HG03097 (cell line): ENCODE measurements at regions not wholly inside any gene's neighbourhood (a gene's known extent, or its start where the extent isn't known, plus 50 kb on each side); places are given as distances from the start of the nearest gene placed in this dataset.
"Not testable (repeated sequence)": the region's sequence is repeated elsewhere in the genome, so short reads cannot be mapped to it uniquely, and the experiment has no call there.

Experiments used
- ATAC-seq: cut with Tn5 transposase; IDR thresholded peaks from one replicate; pipeline ENCODE4 v1.9.1; 2021; ENCODE audit not compliant: unreplicated experiment, low FRiP score

DNA sequence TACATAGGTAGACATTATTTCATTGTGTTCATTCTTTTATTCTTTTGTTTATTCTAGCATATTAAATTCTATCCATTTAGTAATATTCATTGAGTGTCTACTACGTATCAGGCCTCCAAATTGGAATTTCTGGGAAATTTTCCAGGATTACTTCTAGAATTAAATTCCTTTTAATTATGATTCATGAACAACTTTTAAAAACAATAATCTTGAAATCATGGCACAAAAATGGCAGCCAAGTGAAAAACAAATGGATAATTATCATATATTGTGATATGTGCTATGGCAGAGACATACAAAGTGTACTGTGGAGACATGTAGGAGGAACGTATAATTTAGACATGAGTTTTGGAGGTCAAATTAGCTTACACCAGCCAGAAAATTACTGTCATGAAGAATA lies 868.5 kb downstream of the FAT4 start:
- ATAC-seq = no peak

DNA sequence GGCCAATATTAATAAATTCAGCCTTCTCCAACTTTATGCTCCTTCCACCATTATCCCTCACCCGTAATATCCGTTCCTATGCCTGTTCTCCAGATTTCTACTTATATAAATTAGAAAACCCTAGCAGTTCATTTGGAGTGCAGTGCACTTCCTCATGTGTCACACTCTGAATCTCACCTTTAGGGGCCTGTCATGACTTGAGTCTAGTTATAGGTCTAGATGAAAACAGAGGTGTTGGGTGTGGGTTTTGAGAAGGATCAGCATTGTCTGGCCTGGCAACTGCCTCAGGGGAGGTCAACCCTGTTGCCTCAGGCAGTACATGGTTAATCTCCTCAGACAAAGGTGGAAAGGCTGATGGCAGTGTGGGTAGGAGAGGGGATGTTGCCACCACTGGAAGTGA lies 876.8 kb downstream of the FAT4 start:
- ATAC-seq = no peak

DNA sequence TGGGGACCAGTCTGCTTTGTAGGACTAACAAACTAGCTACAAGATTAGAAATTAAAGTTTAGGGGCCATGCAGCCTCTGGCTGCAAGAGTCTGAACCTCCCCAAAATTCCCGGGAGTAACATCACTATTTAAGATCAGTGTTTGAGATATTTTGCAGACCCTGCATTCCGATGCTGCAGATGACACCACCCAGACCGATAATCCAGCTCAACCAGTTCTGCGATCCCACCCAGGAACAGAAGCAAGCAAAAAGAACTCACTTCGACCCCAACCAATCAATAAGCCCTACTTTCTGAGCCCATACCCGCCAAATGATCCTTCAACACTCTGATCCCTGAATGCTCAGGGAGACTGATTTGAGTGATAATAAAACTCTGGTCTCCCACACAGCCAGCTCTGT lies 877.8 kb downstream of the FAT4 start:
- ATAC-seq = no peak

DNA sequence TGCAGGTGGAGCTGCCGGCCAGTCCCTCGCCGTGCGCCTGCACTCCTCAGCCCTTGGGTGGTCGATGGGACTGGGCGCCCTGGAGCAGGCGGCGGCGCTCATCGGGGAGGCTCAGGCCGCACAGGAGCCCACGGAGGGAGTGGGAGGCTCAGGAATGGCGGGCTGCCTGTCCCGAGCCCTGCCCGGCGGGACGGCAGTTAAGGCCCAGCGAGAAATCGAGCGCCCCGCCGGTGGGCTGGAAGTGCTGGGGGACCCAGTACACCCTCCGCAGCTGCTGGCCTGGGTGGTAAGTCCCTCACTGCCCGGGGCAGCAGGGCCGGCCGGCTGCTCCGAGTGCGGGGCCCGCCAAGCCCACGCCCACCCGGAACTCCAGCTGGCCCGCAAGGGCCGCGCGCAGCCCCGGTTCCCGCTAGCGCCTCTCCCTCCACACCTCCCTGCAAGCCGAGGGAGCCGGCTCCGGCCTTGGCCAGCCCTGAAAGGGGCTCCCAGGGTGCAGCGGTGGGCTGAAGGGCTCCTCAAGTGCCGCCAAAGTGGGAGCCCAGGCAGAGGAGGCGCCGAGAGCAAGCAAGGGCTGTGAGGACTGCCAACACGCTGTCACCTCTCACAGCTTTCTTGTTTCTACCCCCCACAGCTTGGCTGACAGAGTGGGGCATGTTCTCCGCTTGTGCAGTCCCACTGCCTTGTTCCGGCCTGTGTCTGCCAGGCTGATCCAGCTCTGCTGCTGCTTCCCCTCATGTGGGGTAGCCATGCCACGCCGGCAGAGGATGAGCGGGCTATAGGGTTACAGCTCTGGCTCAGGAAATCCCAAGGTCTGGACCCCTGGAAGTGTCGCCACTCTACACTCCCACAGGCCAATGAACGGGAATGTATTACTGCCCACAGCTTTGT lies 886.7 kb downstream of the FAT4 start:
- not testable (repeated sequence) for ATAC-seq

DNA sequence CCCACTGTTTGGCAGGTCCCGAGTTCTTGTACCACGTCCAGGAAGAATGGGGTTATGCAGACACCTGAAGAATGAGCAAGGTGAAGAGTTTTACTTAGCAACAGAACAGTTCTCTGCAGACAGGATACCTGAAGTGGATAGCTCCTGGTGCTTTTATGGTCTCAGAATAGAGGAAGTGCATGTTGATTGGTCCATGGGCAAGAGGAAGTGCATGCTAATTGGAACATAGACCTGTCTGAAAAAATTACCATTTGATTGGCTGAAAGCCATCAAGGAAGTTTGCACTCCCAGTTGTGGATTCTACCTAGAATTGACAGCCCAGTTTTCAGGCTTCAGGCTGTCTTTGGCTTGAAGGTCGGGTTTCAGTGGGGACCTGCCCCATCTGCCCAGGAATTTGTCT lies 887.5 kb downstream of the FAT4 start:
- no peak for ATAC-seq

DNA sequence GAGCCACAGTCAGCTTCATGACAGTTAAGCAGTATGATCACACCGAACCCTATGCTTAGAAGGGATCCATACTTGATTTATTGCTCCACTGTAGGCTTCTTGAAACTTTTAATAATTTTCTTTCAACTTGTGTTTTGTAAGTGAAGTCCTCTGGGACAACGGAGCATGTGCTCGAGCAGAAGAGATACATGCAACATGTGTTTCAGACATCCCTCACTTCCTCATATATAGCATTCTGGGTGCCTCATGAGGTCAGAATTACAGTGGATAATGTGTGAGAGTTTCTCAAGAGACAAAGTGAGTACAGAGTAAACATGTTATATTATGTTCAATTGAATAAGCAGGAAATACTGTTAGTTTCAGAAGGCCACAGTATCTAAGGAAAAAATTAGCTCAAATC lies 893.2 kb downstream of the FAT4 start:
- ATAC-seq = no peak

DNA sequence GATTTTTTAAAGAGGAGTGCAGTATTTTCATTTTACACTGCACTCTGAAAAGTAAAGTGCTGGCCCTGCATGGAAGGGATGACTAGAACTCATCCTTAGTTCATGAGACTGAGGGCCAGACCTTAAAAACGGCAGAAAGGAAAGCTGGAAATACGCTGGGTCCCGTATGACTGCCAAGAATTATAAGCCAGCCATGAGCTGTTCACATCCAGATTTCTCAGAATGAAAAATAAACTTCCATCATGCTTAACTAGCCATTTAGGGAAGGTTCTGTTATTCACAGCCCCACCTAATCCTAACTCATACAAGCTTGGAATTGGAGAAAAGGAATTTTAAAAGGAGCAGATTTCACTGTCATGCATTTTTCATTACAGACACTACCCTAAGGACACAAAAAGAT lies 894.4 kb downstream of the FAT4 start:
- no peak for ATAC-seq

DNA sequence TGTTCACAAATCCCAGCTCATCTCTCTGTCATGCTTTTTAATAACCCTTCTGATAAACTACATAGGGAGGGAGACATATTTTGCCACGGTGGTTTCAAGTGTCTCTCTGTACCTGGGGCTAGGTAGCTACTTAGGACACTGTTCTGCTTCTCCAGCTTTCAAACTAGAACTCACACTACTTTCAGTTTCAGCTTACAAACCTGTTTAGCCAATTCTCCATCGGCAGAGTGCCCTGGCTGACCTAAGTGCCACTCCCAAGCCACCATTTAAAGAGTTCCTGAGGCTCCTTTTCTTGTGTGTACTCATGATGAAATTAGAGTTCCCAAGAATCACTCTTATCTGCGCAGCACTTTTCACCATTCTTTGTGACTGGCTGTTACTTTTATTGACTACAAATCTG lies 899.2 kb downstream of the FAT4 start:
- ATAC-seq = no peak

DNA sequence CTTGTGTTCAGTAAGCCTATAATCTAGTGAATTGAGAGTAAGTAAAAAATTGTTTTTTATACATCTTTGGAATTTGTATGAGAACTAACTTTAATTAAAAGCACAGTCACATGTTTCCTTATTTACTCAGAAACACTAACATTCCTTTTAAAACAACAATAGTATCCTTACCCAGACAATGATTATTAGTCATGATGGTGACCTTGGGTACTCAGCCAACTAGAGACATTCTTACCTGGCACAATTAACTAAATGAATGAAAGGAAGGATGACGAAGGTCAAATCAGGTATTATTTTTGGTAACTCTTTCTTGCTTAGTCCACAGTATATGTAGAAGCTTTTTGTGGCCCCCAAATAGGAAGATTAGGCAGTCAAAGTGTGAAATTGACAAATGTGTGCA lies 901.0 kb downstream of the FAT4 start:
- no peak for ATAC-seq

DNA sequence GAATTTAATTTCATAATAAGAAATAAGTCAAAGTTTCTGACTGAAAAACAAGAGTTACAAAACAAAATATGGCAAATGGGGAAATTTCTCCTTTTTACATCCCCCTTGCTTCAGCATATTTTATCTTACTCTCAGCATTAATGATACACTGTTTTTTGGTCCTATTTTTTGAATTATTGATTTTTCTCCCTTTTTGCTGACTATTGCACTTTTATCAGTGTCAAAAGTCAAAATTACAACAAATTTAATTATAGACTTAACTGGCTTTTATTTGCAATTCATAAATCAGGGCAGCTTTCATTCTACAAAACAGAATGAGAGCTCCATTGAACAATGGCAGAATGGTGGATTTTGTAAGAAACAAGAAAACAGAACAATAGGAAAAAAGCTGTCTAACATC lies 901.9 kb downstream of the FAT4 start:
- no peak for ATAC-seq

DNA sequence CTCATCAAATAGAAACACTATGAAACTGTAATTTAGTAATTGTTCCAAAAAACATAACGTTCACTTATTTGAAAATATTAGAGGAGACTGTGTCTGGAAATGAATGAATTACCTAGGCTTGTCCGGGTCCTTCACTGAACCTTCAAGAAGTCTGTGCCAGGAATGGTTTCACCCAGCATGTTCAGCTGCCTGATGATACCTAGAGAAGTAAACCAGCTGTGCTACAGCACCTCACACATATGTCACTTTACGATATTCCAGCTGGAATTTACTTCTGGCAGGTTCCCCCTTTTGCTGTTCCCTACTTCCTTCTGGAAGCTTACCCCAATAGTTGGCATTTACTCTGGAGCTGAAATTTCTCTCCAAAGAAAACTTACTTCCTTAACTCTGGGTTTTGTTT lies 906.5 kb downstream of the FAT4 start:
- no peak for ATAC-seq

DNA sequence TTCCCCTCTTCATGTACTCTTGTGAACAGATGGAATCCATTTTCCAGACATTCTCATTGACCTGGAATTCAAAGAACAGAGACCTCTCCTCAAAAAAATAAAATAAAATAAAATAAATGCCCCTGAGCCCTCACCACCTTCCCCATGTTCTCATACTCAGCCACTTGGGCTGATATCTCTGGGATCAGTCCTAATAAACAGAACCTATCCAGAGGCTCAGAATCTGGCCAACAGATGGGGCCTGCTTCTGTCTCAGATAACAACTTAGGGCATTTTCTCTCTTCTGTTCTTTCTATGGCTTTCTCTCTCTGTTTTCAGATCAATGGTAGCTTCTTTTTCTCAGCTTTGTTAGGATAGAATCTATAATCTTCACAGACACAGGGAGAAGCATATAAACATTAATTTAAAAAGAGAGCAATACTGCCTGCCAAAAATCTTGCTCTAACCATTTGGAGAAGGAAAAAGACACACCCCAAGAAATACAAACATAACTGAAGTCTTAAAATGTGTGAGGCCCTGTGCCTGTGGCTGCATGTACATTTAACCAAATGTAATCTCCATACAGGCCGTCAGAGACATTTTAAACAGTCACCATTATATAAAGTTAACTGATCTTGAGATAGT lies 907.1 kb downstream of the FAT4 start:
- no peak for ATAC-seq

DNA sequence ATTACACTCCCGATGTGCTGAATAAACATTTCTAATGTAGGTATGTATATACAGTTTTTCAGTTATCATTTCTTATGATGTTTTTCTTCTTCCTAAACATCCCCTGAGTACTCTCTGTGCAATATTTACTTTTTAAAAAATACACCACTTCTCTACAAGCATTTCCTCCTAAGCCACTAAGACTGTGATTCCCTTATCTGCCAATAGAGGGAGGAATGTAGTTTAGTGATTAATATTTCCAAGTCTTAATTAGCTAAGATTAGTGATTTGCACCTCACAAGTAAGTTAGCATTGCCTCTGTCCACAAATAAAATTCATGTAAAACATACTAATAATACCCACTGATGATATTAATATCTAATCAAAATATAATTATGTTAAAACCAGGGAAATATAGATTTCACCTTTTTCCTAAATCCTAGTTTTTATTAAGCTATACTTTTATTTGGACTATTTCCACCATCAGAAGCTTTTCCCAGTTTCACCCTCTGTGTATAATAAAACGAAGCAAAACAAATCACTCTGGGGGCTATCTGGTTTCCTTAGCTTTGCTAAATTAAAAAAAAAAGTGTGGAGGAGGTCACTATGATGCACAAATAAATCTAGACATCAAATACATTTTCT lies 909.1 kb downstream of the FAT4 start:
- no peak for ATAC-seq

DNA sequence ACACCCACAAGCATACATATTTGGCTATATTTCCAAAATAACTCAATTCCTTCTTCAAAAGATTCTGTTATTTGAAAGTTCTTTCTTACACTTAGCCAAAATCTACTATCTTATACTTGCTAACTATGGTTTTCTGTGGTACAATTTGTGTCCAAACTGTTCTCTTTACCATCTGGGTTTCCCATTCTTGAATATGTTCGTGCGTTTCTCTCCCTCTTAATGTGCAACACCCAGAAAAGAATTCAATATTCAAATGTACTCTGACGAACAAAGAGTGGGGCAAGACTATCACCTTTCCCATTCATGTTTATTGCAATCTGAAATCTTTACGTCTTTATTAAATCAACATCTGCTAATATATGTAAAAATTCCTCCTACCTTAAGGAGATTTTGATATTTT lies 912.7 kb downstream of the FAT4 start:
- ATAC-seq = no peak

DNA sequence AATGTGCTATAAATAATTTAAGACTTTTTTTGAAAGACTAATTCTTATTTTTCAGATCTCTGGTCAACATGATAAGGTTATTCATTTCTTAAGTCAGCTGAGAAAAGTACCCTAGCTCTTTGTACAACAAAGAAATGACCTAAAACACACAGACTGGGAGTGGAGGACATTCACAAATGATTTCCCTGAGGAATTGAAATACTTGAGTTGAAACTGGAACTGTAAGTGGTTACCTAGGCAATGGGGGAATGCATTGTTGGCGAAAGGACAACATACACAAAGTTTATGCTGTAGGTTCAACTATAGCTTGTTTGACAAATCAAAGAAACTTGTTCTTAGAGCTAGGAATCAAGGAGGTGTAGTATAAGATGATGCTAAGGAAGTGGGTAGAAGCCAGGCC lies 915.5 kb downstream of the FAT4 start:
- ATAC-seq = no peak

DNA sequence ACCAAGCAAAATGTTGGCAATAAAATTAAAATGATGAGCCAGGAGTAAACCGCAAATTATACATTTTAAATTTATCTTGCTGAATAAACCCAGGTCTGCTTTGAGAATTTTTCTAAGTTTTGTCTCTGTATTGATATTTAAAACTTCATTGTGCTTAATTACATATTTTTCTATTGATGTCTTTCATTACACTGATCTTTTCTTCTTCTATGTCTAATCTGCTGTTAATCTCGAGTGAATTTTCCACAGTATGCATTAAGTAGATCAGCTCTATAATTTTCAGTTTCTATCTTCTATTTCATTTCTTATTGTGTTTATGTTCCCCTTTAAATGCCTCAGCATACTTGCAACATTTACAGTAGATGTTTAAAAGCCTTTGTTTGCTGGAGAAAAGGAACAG lies 918.7 kb downstream of the FAT4 start:
- no peak for ATAC-seq

DNA sequence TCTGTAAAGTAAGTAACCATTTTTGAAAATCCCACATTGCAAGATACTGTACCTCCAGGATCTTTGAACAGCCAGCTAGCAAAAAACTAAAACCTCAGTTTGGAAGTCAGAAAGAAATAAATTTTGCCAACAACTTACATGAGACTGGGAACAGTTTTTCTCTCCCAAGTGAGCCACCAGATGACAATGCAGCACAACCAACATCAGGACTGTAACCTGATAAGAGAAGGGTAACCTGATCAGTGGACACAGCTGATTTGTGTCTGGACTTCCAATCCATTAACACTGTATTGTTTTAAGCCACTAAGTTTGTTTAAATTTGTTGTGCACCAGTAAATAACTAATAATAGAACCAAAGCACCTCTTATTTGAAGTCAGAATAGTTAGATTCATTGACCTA lies 923.3 kb downstream of the FAT4 start:
- no peak for ATAC-seq

DNA sequence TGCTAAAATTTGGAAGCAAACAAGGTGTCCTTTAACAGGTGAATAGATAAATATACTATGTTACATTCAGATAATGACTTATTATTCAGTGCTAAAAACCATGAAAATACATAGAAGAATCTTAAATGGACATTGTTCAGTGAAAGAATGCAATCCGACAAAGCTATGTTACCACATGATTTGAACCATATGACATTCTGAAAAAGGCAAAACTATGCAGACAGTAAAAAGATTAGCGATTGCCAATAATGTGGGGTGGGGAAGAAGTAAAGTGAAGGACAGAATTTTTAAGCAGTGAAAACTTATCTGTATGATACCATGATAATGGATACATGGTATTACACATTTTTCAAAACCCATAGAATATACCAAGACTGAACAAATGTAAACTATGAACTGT lies 926.9 kb downstream of the FAT4 start:
- ATAC-seq = no peak

DNA sequence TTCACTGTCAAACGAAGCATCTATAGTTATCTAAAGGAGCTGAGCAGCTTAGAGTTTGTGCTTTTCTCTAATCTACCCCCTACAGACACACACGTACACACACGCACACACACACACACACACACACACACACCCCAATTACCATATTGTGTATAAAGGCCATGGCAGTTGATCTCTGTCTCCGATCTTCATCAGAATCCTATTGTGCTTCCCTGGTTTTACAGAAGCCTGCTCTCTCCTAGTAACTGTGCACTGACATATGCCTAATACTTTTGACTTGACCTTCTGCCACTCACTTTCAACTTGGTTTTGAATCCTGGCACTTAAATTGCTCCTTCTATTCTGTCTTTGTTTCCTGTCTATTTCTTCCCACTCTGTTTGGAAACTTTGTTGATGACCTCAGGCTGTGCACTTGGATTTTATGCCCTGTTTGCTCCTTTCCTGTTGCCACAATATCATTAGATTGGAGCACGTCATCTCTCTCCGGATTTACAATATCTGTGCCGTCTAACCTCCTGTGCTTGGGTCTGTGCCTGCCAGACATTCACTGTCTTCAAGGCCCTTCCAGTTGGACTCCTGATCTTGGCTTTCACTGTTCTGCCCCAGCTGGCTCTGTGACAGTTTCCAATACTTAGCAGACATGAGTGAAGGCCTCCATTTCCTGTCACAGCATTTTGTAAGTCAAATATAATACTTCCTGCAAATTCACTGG lies 928.1 kb downstream of the FAT4 start:
- ATAC-seq = no peak

DNA sequence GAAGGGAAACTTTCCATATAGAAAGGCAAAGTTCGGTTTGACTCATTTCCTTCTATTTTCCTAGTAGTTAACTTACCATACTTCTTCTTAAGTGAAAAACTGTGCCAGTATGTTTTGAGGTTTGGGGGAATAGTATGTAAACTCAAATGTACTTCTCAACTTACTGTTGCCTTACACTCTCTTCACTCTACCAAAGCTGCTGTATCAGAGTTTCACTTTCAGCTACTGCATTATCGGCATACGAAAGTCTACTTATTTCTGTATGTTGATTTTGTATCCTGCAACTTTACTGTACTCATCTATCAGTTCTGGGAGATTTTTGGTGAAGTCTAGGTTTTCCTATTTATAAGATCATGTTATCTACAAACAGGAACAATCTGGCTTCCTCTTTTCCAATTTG lies 932.7 kb downstream of the FAT4 start:
- ATAC-seq = no peak

DNA sequence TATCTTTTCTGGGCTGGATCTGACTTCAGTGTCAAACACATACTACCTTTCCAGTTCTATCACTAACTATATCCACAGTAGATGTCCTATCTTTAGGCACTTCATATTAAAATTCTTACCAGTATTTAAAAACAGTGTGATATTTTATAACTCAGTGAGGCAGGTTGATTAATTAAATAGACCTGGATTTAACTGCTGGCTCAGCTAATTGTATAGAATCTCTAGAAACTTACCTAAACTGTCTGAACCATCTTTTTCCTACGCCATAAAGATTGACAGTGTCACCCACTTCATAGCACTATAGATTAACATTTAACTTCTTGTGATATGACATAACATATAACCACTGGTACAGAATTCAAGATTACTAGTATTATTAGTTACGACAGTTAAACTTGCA lies 935.3 kb downstream of the FAT4 start:
- no peak for ATAC-seq
